Adrenal gland (tissue), 5 donors: ENCODE measurements at regions not wholly inside any gene's neighbourhood (a gene's known extent, or its start where the extent isn't known, plus 50 kb on each side); places are given as distances from the start of the nearest gene placed in this dataset.

ENCODE experiments used
- CTCF ChIP-seq, 6 experiments: fragments of 450-650 bp in 4 of 6; fragments of 200-600 bp in 2 of 6; sonication (generic) in 1 of 6; IDR thresholded peaks; 1 replicate in 5 of 6; 2 replicates in 1 of 6; pipeline versions ENCODE4 v1.5.1 to v1.8.0; 2016 to 2021; ENCODE audit warnings: antibody characterized with exemption in 6 of 6, mild to moderate bottlenecking in 2 of 6, moderate library complexity in 1 of 6
- POLR2A ChIP-seq, 2 donors: fragments of 450-650 bp; IDR thresholded peaks; one replicate each; pipeline ENCODE4 v1.6.1; 2017; ENCODE audit warnings: antibody characterized with exemption in 2 of 2, mild to moderate bottlenecking in 2 of 2, moderate library complexity in 1 of 2
- donor health status: DM: no; HTN: no; CAD: no.

DNA sequence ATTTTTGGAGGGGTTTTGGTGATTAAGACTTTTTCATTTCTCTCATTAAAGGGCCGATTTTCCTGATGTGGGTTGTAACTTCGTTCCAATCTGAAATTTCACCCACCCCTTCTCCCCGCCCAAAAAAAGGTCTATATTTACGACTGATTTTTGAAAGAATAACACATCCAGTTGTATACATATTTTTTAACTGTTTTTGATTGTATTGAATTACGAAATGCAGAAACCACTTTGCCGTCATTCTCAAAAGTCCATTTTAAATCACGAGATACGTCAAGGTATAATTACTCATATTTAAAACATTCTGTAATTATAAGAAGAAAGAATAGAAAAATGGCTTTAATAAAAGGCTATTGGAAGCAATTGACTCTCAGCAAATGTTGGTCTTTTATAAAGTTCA lies 520.7 kb downstream of the MED13L start:
- TF ChIP-seq CTCF (IDR thresholded peaks at IDR 0.05) (no peak), POLR2A (IDR thresholded peaks at IDR 0.05) (no peak)
